ENCODE measurements at regions not wholly inside any gene's neighbourhood (a gene's known extent, or its start where the extent isn't known, plus 50 kb on each side); places are given as distances from the start of the nearest gene placed in this dataset.

DNA sequence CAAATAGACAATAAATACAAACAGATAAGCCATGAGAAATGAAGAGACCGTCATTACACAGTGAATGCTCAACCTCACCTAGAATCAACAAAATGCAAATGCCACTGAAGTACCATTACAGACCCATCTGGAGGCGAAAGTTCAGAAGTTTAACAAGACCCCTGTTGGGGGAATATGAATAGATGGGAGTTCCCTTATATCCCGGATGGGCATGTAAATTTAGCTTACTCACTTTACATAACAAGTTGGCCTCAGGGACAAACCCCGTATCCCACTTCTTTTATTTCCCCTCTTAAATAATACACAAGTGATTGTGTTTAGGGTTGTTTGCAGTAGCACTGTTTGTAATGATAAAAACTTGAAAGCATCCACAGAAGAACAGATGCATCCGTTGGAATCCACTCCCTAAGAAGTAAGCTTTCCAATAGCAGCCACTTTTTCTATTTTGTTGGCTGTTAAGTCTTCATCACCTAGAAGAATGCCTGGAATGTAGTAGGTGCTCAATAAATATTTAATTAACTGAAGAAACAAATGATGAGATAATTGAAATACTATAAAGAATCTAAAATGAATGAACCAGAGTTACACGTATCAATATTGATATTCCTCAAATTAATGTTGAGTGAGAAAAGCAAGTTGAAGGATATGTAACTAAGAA lies 1076.3 kb upstream of the TENM3 start:
- intact Hi-C loops (cut with micrococcal nuclease): no loop called here
- no peak overlapping the region for H3K27ac Mint-ChIP-seq
- H3K79me2 ChIP-seq (ENCODE audit: insufficient read depth, low read length): no peaks in the 10 kb centered on the region
- DNase-seq: no peak
- WGBS (ENCODE audit: insufficient coverage): no CpG with 5 or more reads among the region's 6 CpGs
- no peak overlapping the region for H3K4me3 Mint-ChIP-seq
- H3K36me3 Mint-ChIP-seq: no peaks in the 10 kb centered on the region
- no peaks in the 10 kb centered on the region for H3K9me3 ChIP-seq (replicated peaks in 1 of 2; ENCODE audit: control insufficient read depth in 1 of 2, insufficient read depth in 1 of 2, low read length in 2 of 2)
- H3K9ac ChIP-seq (ENCODE audit: insufficient read depth, low read length, poor library complexity, severe bottlenecking): no peak overlapping the region
- H3K9me3 Mint-ChIP-seq: peaks cover 0 to 3% (median 0%) of the 10 kb centered on the region in 7 donors
- no peaks in the 10 kb centered on the region for H3K36me3 ChIP-seq (replicated peaks in 1 of 2; ENCODE audit: control insufficient read depth in 1 of 2, insufficient read depth in 2 of 2, low read length in 2 of 2)
- no peak overlapping the region for H3K27ac ChIP-seq (ENCODE audit: low read depth in 1 of 2, low read length in 2 of 2)
- no peaks in the 10 kb centered on the region for H3K4me1 Mint-ChIP-seq
- no peak overlapping the region for H3K4me3 ChIP-seq (replicated peaks in 1 of 3; ENCODE audit: low read depth in 2 of 3, low read length in 3 of 3)
- H2AFZ ChIP-seq (ENCODE audit: insufficient read depth, low read depth, low read length, poor library complexity, severe bottlenecking): no peak overlapping the region
- H3K27me3 ChIP-seq (ENCODE audit: control insufficient read depth in 2 of 2, insufficient read depth in 2 of 2, low read length in 2 of 2): no peaks in the 10 kb centered on the region
- H4K20me1 ChIP-seq (ENCODE audit: insufficient read depth, low read length): no peaks in the 10 kb centered on the region
- H3K4me2 ChIP-seq (replicated peaks; ENCODE audit: extremely low read depth, low read length, poor library complexity, severe bottlenecking): no peak overlapping the region
- no peaks in the 10 kb centered on the region for H3K4me1 ChIP-seq (ENCODE audit: control insufficient read depth in 1 of 2, insufficient read depth in 2 of 2, low read length in 2 of 2)
- TF ChIP-seq, protein P1, sequence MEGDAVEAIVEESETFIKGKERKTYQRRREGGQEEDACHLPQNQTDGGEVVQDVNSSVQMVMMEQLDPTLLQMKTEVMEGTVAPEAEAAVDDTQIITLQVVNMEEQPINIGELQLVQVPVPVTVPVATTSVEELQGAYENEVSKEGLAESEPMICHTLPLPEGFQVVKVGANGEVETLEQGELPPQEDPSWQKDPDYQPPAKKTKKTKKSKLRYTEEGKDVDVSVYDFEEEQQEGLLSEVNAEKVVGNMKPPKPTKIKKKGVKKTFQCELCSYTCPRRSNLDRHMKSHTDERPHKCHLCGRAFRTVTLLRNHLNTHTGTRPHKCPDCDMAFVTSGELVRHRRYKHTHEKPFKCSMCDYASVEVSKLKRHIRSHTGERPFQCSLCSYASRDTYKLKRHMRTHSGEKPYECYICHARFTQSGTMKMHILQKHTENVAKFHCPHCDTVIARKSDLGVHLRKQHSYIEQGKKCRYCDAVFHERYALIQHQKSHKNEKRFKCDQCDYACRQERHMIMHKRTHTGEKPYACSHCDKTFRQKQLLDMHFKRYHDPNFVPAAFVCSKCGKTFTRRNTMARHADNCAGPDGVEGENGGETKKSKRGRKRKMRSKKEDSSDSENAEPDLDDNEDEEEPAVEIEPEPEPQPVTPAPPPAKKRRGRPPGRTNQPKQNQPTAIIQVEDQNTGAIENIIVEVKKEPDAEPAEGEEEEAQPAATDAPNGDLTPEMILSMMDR (IDR thresholded peaks at IDR 0.05): no peak
- H3K27me3 Mint-ChIP-seq (ENCODE audit: low read depth in 3 of 3): no peaks in the 10 kb centered on the region

DNA sequence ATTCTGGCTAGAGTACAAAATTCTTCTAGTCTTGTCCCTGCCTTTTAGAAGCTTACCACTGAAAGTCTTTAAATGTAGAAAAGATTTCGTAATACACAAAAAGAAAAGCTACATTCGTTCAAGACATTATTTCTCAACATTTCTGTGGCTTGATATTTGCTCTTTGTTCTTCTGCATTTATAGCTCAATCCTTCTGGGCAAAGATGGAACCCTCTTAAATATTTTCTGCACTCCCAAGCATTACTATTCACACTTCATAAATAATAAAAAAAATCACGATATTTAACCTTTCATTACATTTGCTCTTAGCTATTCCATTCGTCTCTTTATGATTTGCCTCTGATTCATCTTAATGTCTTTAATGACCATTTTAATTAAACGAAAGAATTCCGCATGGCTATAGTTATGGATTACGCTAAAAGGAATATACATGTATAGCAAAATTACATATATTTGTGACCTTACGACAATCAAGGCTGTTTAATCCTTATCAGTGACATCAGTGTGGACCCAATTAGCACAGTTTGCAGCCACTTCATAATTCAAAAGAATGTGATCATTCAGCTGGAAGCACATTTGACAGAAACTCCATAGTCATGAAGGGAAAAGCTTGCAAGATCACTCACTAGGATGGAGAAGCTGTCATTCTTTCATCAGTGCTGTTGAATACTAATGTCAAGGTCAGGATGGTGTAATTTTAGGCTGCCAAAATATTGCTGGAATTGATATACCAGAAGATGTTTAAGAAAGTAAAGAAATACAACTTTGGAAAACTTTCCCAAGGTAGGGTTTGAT lies 1075.0 kb upstream of the TENM3 start:
- Mint-ChIP-seq H3K27me3 (ENCODE audit: low read depth in 3 of 3) (no peaks in the 10 kb centered on the region), H3K36me3 (no peaks in the 10 kb centered on the region), H3K4me1 (no peaks in the 10 kb centered on the region), H3K27ac (no peak overlapping the region), H3K4me3 (no peak overlapping the region), H3K9me3 (peaks cover 0 to 3% (median 0%) of the 10 kb centered on the region in 7 donors)
- no peak overlapping the region for H3K27ac ChIP-seq (ENCODE audit: low read depth in 1 of 2, low read length in 2 of 2)
- intact Hi-C loops (cut with micrococcal nuclease): no loop called here
- no peaks in the 10 kb centered on the region for H3K79me2 ChIP-seq (ENCODE audit: insufficient read depth, low read length)
- H3K4me1 ChIP-seq (ENCODE audit: control insufficient read depth in 1 of 2, insufficient read depth in 2 of 2, low read length in 2 of 2): no peaks in the 10 kb centered on the region
- H3K36me3 ChIP-seq (replicated peaks in 1 of 2; ENCODE audit: control insufficient read depth in 1 of 2, insufficient read depth in 2 of 2, low read length in 2 of 2): no peaks in the 10 kb centered on the region
- no peaks in the 10 kb centered on the region for H4K20me1 ChIP-seq (ENCODE audit: insufficient read depth, low read length)
- H3K9ac ChIP-seq (ENCODE audit: insufficient read depth, low read length, poor library complexity, severe bottlenecking): no peak overlapping the region
- H3K4me3 ChIP-seq (replicated peaks in 1 of 3; ENCODE audit: low read depth in 2 of 3, low read length in 3 of 3): no peak overlapping the region
- H2AFZ ChIP-seq (ENCODE audit: insufficient read depth, low read depth, low read length, poor library complexity, severe bottlenecking): no peak overlapping the region
- 20% methylated on average over 1 of the region's 8 CpGs for WGBS (ENCODE audit: insufficient coverage)
- no peak for DNase-seq
- H3K27me3 ChIP-seq (ENCODE audit: control insufficient read depth in 2 of 2, insufficient read depth in 2 of 2, low read length in 2 of 2): no peaks in the 10 kb centered on the region
- TF ChIP-seq, protein P1 (IDR thresholded peaks at IDR 0.05): no peak
- H3K9me3 ChIP-seq (replicated peaks in 1 of 2; ENCODE audit: control insufficient read depth in 1 of 2, insufficient read depth in 1 of 2, low read length in 2 of 2): no peaks in the 10 kb centered on the region
- no peak overlapping the region for H3K4me2 ChIP-seq (replicated peaks; ENCODE audit: extremely low read depth, low read length, poor library complexity, severe bottlenecking)

Data from CD14-positive monocyte (primary cell).